IMR-90 (cell line): ENCODE measurements at regions not wholly inside any gene's neighbourhood (a gene's known extent, or its start where the extent isn't known, plus 50 kb on each side); places are given as distances from the start of the nearest gene placed in this dataset.

ENCODE experiments used
- ATAC-seq: fragments of 200-7000 bp; cut with Tn5 transposase; 2 replicates; pipeline ENCODE4 v1.9.1; 2020; ENCODE audit warnings: low read depth, mild to moderate bottlenecking, moderate library complexity
- BruUV-seq: library from RNA; stranded (reverse); fragments of 400-500 nt; replicated peaks from 2 replicates; lab custom pipeline; 2021; lab: Mats Ljungman, UMichigan
- CTCF ChIA-PET: fragments of 300-600 bp; formaldehyde crosslinking; extraction: SDS; loops from one replicate; lab custom pipeline; 2021; ENCODE audit warnings: antibody characterized with exemption; lab: Yijun Ruan, JAX
- POLR2A ChIA-PET: fragments of 300-600 bp; sonication (Branson Sonifier 250); formaldehyde crosslinking; loops from one replicate; lab custom pipeline; 2022; ENCODE audit warnings: antibody characterized with exemption; ENCODE audit not compliant: unreplicated experiment; lab: Charles Lee
- DNase-seq: peaks from one replicate; pipeline ENCODE4 v3.0.0; 2013
- H2AFZ ChIP-seq: replicated peaks from 2 replicates; pipeline ENCODE3; 2013; ENCODE audit warnings: low read length, mild to moderate bottlenecking; ENCODE audit not compliant: poor library complexity
- H2AK5ac ChIP-seq: 2 replicates; pipeline ENCODE4 v1.6.1; 2013; ENCODE audit warnings: low read depth, low read length, inconsistent platforms
- H2AK9ac ChIP-seq: replicated peaks from 2 replicates; pipeline ENCODE3; 2013; ENCODE audit warnings: mild to moderate bottlenecking, low read depth, low read length, moderate library complexity; ENCODE audit not compliant: poor library complexity
- H2BK120ac ChIP-seq: 2 replicates; pipeline ENCODE4 v1.6.1; 2013; ENCODE audit warnings: low read depth, low read length, inconsistent platforms
- H2BK15ac ChIP-seq: 3 replicates; pipeline ENCODE4 v1.6.1; 2013; ENCODE audit warnings: low read depth, low read length, inconsistent platforms
- H2BK20ac ChIP-seq: 2 replicates; pipeline ENCODE4 v1.6.1; 2013; ENCODE audit warnings: low read depth, mild to moderate bottlenecking, inconsistent platforms, low read length, moderate library complexity
- H2BK5ac ChIP-seq: 2 replicates; pipeline ENCODE4 v1.6.1; 2013; ENCODE audit warnings: mild to moderate bottlenecking, low read depth, low read length, inconsistent platforms; ENCODE audit not compliant: poor library complexity, severe bottlenecking
- H3K14ac ChIP-seq: replicated peaks from 2 replicates; pipeline ENCODE4 v1.6.1; 2013; ENCODE audit warnings: low read depth, low read length, inconsistent platforms
- H3K18ac ChIP-seq: 2 replicates; pipeline ENCODE4 v1.6.1; 2013; ENCODE audit warnings: low read depth, low read length, control low read depth
- H3K23ac ChIP-seq: 2 replicates; pipeline ENCODE4 v1.6.1; 2013; ENCODE audit warnings: low read depth, low read length, inconsistent platforms
- H3K27ac ChIP-seq: 2 replicates; pipeline ENCODE4 v1.5.1; 2013; ENCODE audit warnings: mild to moderate bottlenecking, control low read depth, low read length; ENCODE audit not compliant: insufficient read depth
- H3K27me3 ChIP-seq: 2 replicates; pipeline ENCODE4 v1.6.1; 2013; ENCODE audit warnings: low read length; ENCODE audit not compliant: control insufficient read depth, insufficient read depth
- H3K36me3 ChIP-seq: 2 replicates; pipeline ENCODE4 v1.6.1; 2013; ENCODE audit warnings: low read length, mixed read lengths; ENCODE audit not compliant: control insufficient read depth, insufficient read depth
- H3K4ac ChIP-seq: 2 replicates; pipeline ENCODE4 v1.6.1; 2013; ENCODE audit warnings: low read depth, low read length, inconsistent platforms
- H3K4me1 ChIP-seq: 2 replicates; pipeline ENCODE4 v1.6.1; 2013; ENCODE audit warnings: low read length, mixed read lengths; ENCODE audit not compliant: control insufficient read depth, insufficient read depth
- H3K4me2 ChIP-seq: 2 replicates; pipeline ENCODE4 v1.6.1; 2013; ENCODE audit warnings: low read depth, mild to moderate bottlenecking, control low read depth, low read length, moderate library complexity
- H3K4me3 ChIP-seq: 2 replicates; pipeline ENCODE4 v1.5.1; 2013; ENCODE audit warnings: low read depth, mild to moderate bottlenecking, control low read depth, low read length, moderate library complexity; ENCODE audit not compliant: insufficient read depth
- H3K56ac ChIP-seq: 2 replicates; pipeline ENCODE4 v1.6.1; 2013; ENCODE audit warnings: low read length, inconsistent platforms; ENCODE audit not compliant: insufficient read depth; ENCODE audit errors: extremely low read depth
- H3K79me1 ChIP-seq, 2 experiments: 2 replicates each; pipeline ENCODE4 v1.6.1; 2013; ENCODE audit warnings: low read length in 2 of 2, inconsistent platforms in 1 of 2, low read depth in 1 of 2
- H3K9ac ChIP-seq: 2 replicates; pipeline ENCODE4 v1.6.1; 2013; ENCODE audit warnings: low read depth, low read length, control low read depth
- H3K9me1 ChIP-seq: 2 replicates; pipeline ENCODE4 v1.6.1; 2013; ENCODE audit warnings: low read length, inconsistent platforms; ENCODE audit not compliant: insufficient read depth
- H3K9me3 ChIP-seq: 2 replicates; pipeline ENCODE4 v1.6.1; 2013; ENCODE audit warnings: low read length; ENCODE audit not compliant: control insufficient read depth, insufficient read depth
- H4K20me1 ChIP-seq: 2 replicates; pipeline ENCODE4 v1.6.1; 2013; ENCODE audit warnings: low read length, inconsistent platforms; ENCODE audit not compliant: insufficient read depth
- H4K5ac ChIP-seq: 2 replicates; pipeline ENCODE4 v1.6.1; 2013; ENCODE audit warnings: mild to moderate bottlenecking, low read depth, low read length, control low read depth
- H4K8ac ChIP-seq, 2 experiments: 2 replicates each; pipeline ENCODE4 v1.6.1; 2013; ENCODE audit warnings: low read depth in 2 of 2, low read length in 2 of 2, control low read depth in 1 of 2, inconsistent platforms in 1 of 2
- H4K91ac ChIP-seq: 2 replicates; pipeline ENCODE4 v1.6.1; 2013; ENCODE audit warnings: low read depth, low read length, inconsistent platforms; ENCODE audit not compliant: insufficient read depth
- CEBPB ChIP-seq: IDR thresholded peaks from 2 replicates; pipeline ENCODE4 v1.6.1; 2012; ENCODE audit warnings: low read depth, low read length, improper control_type of control experiment
- CHD1 ChIP-seq: IDR thresholded peaks from 2 replicates; pipeline ENCODE4 v1.6.1; 2012; ENCODE audit warnings: low read depth, low read length, improper control_type of control experiment
- CTCF ChIP-seq: conservative IDR thresholded peaks from 2 replicates; pipeline ENCODE4 v1.5.1; 2012; ENCODE audit warnings: mild to moderate bottlenecking, low read depth, low read length, improper control_type of control experiment
- MAFK ChIP-seq: IDR thresholded peaks from 2 replicates; pipeline ENCODE4 v1.6.1; 2012; ENCODE audit warnings: low read depth, low read length, improper control_type of control experiment
- MAZ ChIP-seq: IDR thresholded peaks from 2 replicates; pipeline ENCODE4 v1.6.1; 2012; ENCODE audit warnings: low read depth, mild to moderate bottlenecking, low read length, improper control_type of control experiment, moderate library complexity, borderline replicate concordance
- MXI1 ChIP-seq: IDR thresholded peaks from 2 replicates; pipeline ENCODE4 v1.6.1; 2012; ENCODE audit warnings: low read depth, mild to moderate bottlenecking, low read length, moderate library complexity, borderline replicate concordance
- NFE2L2 ChIP-seq: fragments of 150-350 bp; IDR thresholded peaks from 2 replicates; pipeline ENCODE4 v1.6.1; 2016; ENCODE audit warnings: low read depth, mild to moderate bottlenecking, low read length
- POLR2A ChIP-seq: IDR thresholded peaks from 2 replicates; pipeline ENCODE4 v1.6.1; 2012; ENCODE audit warnings: mild to moderate bottlenecking, low read depth, low read length
- RAD21 ChIP-seq: IDR thresholded peaks from 2 replicates; pipeline ENCODE4 v1.6.1; 2012; ENCODE audit warnings: low read length, improper control_type of control experiment
- RCOR1 ChIP-seq: IDR thresholded peaks from 2 replicates; pipeline ENCODE4 v1.6.1; 2012; ENCODE audit warnings: mild to moderate bottlenecking, low read length, improper control_type of control experiment; ENCODE audit not compliant: insufficient replicate concordance
- RFX5 ChIP-seq: IDR thresholded peaks from 2 replicates; pipeline ENCODE4 v1.8.0; 2012; ENCODE audit warnings: low read depth, mild to moderate bottlenecking, low read length, moderate library complexity
- SMC3 ChIP-seq: fragments of 150-350 bp; IDR thresholded peaks from 2 replicates; pipeline ENCODE4 v1.6.1; 2016; ENCODE audit warnings: low read depth, mild to moderate bottlenecking, antibody characterized with exemption, low read length, moderate library complexity
- USF2 ChIP-seq: fragments of 150-350 bp; IDR thresholded peaks from 2 replicates; pipeline ENCODE4 v1.6.1; 2017; ENCODE audit warnings: mild to moderate bottlenecking, antibody characterized with exemption, low read length, low read depth
- WGBS, 2 experiments: methylation state at CpG; one replicate each; pipeline versions ENCODE4 v1.1.5 to v1.1.7; 2013; ENCODE audit warnings: missing lambda C conversion rate in 2 of 2; ENCODE audit not compliant: insufficient read length in 1 of 2; ENCODE audit errors: extremely low coverage in 2 of 2; 5-methylcytosine and 5-hydroxymethylcytosine counted together
- dilution Hi-C: fragments of 300-500 bp; cut with HindIII; formaldehyde crosslinking; loops from one replicate; pipeline ENCODE4 v1.14.3; 2018; ENCODE audit warnings: low sequenced_read_pairs; ENCODE audit not compliant: unreplicated experiment
- in situ Hi-C: fragments of 300-500 bp; cut with MboI; formaldehyde crosslinking; loops from 3 replicates; pipeline ENCODE4 v1.14.3; 2019; ENCODE audit warnings: low sequenced_read_pairs, inconsistent platforms, mixed read lengths
- intact Hi-C: fragments of 100-400 bp; cut with micrococcal nuclease; formaldehyde crosslinking; loops from 2 replicates; pipeline ENCODE4 v1.10.0; 2022

- WGBS, 2 experiments = 63% methylated on average over 2 of the region's 5 CpGs; no CpG with 5 or more reads in 1 of the 2 experiments
- H4K91ac ChIP-seq = no peak overlapping the region
- BruUV-seq = no TSS peak
- intact Hi-C loops (no loop called here), in situ Hi-C loops (no loop called here), dilution Hi-C loops (no loop called here)
- no peak overlapping the region for H3K27ac ChIP-seq
- H3K4me2 ChIP-seq = no peak overlapping the region
- H3K36me3 ChIP-seq = no peaks in the 10 kb centered on the region
- H2AK9ac ChIP-seq = no peak overlapping the region
- no peak overlapping the region for H3K14ac ChIP-seq
- no peak overlapping the region for H2BK120ac ChIP-seq
- H3K56ac ChIP-seq = no peak overlapping the region
- H2BK5ac ChIP-seq = no peak overlapping the region
- no peak overlapping the region for H3K9ac ChIP-seq
- no peak overlapping the region for H3K4ac ChIP-seq
- H2BK15ac ChIP-seq = no peak overlapping the region
- no peak overlapping the region for H4K8ac ChIP-seq
- no peaks in the 10 kb centered on the region for H4K20me1 ChIP-seq
- ATAC-seq (no peak), DNase-seq (no peak)
- H2AK5ac ChIP-seq = no peak overlapping the region
- H3K4me1 ChIP-seq = no peaks in the 10 kb centered on the region
- ChIA-PET CTCF (no interaction called here), POLR2A (no interaction called here)
- no peaks in the 10 kb centered on the region for H3K9me3 ChIP-seq
- H3K79me1 ChIP-seq = no peaks in the 10 kb centered on the region
- no peak overlapping the region for H3K4me3 ChIP-seq
- no peak overlapping the region for H3K18ac ChIP-seq
- H3K27me3 ChIP-seq = no peaks in the 10 kb centered on the region
- H2BK20ac ChIP-seq = no peak overlapping the region
- H3K23ac ChIP-seq = no peak overlapping the region
- no peaks in the 10 kb centered on the region for H3K9me1 ChIP-seq
- no peak overlapping the region for H4K5ac ChIP-seq
- no peak overlapping the region for H2AFZ ChIP-seq
- TF ChIP-seq CHD1 = no peak
- no peak for TF ChIP-seq CTCF
- no peak for TF ChIP-seq RCOR1
- TF ChIP-seq MAFK = no peak
- TF ChIP-seq MAZ = no peak
- TF ChIP-seq RAD21 = no peak
- TF ChIP-seq SMC3 = no peak
- TF ChIP-seq USF2 = no peak
- TF ChIP-seq RFX5 = no peak
- no peak for TF ChIP-seq POLR2A
- TF ChIP-seq MXI1 = no peak
- no peak for TF ChIP-seq CEBPB
- TF ChIP-seq NFE2L2 = no peak
Measured at GRCh38 chr4:60962286-60962685, 237.8 kb upstream of the ADGRL3 start.
